Spinal cord (tissue), 9 donors: ENCODE measurements at regions not wholly inside any gene's neighbourhood (a gene's known extent, or its start where the extent isn't known, plus 50 kb on each side); places are given as distances from the start of the nearest gene placed in this dataset.

Experiments
- DNase-seq, 6 donors: peaks; one replicate each; pipeline versions ENCODE4 v3.0.0 to v3.0.0-alpha.2; 2013 to 2015; ENCODE audit warnings: low spot score in 6 of 6, low read depth in 4 of 6
- H3K27ac ChIP-seq: one replicate; pipeline ENCODE4 v1.5.1; 2013; ENCODE audit warnings: low read depth, low read length, control low read depth
- H3K27me3 ChIP-seq: one replicate; pipeline ENCODE4 v1.6.1; 2013; ENCODE audit warnings: low read length; ENCODE audit not compliant: control insufficient read depth, insufficient read depth
- H3K36me3 ChIP-seq: one replicate; pipeline ENCODE4 v1.6.1; 2013; ENCODE audit warnings: low read length; ENCODE audit not compliant: control insufficient read depth, insufficient read depth
- H3K4me1 ChIP-seq: one replicate; pipeline ENCODE4 v1.6.1; 2013; ENCODE audit warnings: low read length; ENCODE audit not compliant: control insufficient read depth, insufficient read depth
- H3K4me3 ChIP-seq: one replicate; pipeline ENCODE4 v1.5.1; 2013; ENCODE audit warnings: low read depth, low read length, control low read depth
- H3K9me3 ChIP-seq: one replicate; pipeline ENCODE4 v1.6.1; 2013; ENCODE audit warnings: low read length; ENCODE audit not compliant: control insufficient read depth, insufficient read depth
- WGBS: methylation state at CpG from one replicate; pipeline ENCODE4 v1.1.5; 2013; ENCODE audit warnings: missing lambda C conversion rate; ENCODE audit not compliant: insufficient coverage; 5-methylcytosine and 5-hydroxymethylcytosine counted together
- donor health status: healthy.

DNA sequence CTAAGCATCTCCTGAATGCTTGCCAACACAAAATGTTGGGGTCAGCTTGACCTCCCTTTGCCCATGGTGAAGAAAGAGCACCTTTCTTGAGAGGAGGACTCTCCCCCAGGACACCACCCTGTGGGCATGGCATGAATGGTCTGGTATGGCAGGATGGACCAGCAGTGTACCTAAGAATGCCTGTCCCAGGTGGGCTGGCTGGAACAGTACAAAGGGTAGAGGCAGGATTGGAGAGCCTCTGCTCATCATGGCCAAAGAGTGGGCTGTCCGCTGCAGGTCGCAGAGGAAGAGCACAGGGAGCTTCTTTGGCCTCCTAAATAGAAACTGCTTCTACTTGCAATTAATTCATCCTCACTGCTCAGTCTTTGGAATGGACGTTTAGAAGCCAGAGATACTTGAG, 131.6 kb upstream of the OSMR start:
- Histone ChIP-seq H3K4me1 (peaks cover 7% of the 10 kb centered on the region), H3K36me3 (no peaks in the 10 kb centered on the region), H3K27me3 (no peaks in the 10 kb centered on the region), H3K27ac (no peak overlapping the region), H3K4me3 (no peak overlapping the region), H3K9me3 (no peaks in the 10 kb centered on the region)
- WGBS, result no CpG with 5 or more reads among the region's 3 CpGs
- DNase-seq, result no peak

DNA sequence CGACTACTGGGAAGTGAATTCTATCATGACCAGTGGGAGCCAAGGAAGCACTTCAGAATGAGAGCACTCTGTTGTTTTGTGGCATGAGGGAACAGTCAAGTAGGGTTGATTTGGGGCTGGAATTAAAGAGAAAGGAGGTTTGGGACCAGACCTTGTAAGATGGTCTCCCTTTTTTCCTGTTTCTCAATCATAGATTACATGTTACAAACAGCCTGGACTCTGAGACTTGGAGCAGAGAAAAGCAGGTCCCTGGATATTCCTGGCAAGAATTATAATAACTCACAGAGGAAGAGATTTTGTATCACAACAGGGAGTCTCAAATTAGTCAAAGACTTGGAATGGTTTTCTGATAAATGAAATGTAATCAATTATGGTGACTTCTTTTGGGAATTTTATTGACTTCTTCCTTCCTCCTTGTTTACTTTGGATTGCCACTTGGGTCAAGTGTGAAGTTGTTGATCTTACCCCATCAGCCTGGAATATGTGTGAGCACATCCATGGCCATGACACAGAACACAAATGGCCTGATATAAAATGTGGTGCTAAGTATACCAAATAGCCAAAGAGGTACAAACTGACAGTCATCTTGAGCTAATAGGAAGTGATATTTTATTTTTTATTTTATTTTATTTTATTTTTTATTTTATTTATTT, 131.0 kb upstream of the OSMR start:
- no peaks in the 10 kb centered on the region for H3K9me3 ChIP-seq
- no peak for DNase-seq
- H3K4me3 ChIP-seq, result no peak overlapping the region
- no peak overlapping the region for H3K27ac ChIP-seq
- no peaks in the 10 kb centered on the region for H3K27me3 ChIP-seq
- peaks cover 7% of the 10 kb centered on the region for H3K4me1 ChIP-seq
- H3K36me3 ChIP-seq, result no peaks in the 10 kb centered on the region
- 33% methylated on average over 1 of the region's 1 CpG for WGBS

DNA sequence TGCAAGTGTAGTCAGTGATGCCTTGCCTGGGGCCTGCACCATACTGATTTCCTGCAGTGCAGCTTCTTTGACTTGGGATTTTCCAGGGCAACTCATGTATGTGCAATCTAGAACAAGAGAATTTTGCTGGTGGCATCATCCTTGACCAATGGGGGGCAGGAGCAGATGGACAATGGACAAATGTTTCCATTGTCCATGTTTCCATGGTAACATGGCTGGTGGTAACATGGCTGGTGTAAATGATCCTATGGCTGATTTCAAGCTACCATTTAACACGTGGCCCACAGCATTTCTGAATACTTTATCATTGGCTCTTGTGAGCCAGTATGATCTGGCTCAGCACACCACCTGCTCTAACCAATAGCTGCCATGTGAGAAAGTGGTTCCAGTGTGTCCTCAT, 130.1 kb upstream of the OSMR start:
- Histone ChIP-seq H3K36me3 (no peaks in the 10 kb centered on the region), H3K9me3 (no peaks in the 10 kb centered on the region), H3K27ac (no peak overlapping the region), H3K4me3 (no peak overlapping the region), H3K4me1 (peaks cover 7% of the 10 kb centered on the region), H3K27me3 (no peaks in the 10 kb centered on the region)
- DNase-seq, result peak in 2 of 6 donors; percentile 27 to 45
- no CpG with 5 or more reads among the region's 1 CpG for WGBS

DNA sequence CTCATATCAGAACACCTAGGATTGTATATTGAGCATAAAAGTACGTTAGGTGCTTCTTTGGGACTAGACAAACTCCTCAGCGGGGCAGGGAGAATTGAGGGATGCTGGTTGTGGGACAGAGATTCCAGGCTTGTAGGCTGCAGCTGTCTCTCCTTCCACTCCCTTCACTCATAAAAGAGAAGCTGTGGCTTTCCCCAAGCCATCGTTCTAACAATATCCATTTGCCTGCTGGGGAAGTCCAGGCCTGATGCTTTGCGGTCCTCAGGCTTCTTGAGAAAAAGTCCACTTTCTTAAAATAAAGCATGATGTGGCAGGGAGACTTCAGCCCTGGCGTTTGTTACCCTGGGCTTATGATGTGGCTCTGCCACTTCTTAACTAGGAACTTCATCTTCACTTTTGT, 129.3 kb upstream of the OSMR start:
- Histone ChIP-seq H3K27me3 (no peaks in the 10 kb centered on the region), H3K36me3 (no peaks in the 10 kb centered on the region), H3K4me3 (no peak overlapping the region), H3K9me3 (no peaks in the 10 kb centered on the region), H3K27ac (no peak overlapping the region), H3K4me1 (peaks cover 5% of the 10 kb centered on the region)
- 0% methylated on average over 1 of the region's 5 CpGs for WGBS
- DNase-seq, result no peak

DNA sequence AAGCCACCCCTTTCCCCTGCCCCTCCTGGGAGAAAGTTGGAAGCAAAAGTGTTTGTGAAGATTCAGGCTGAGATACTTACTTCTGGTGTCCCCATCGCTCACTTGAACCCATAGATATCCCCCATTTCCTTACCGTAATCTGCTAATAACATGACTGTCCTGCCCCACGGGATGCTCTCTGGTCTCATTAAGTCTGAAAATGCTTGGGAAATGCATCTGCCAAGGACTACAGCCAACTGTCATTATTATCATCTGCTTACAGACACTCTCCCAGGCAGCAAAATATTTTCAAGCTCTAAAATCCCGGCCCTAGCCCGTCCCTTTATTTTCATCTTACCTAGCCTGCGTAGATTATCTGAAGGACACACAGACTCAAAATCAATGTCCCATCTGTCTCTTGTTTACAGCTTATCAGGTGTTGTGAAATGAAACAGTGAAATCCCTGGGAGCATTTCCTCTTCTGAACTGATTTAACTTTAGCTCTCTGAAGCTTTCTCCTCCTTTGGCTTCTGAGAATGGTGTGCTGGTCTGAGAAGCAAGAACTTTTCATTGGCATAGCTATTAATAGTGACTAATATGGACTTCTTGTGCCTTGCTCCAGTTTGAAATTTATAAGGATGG, 126.9 kb upstream of the OSMR start:
- Histone ChIP-seq H3K27ac (no peak overlapping the region), H3K27me3 (no peaks in the 10 kb centered on the region)
- DNase-seq, result peak in 2 of 6 donors; percentile 40 to 79

GRCh38 chr5:38719403-38719802, 126.4 kb upstream of the OSMR start:
- Histone ChIP-seq H3K4me3 (no peak overlapping the region), H3K4me1 (peaks cover 13% of the 10 kb centered on the region), H3K27me3 (no peaks in the 10 kb centered on the region), H3K36me3 (no peaks in the 10 kb centered on the region), H3K9me3 (no peaks in the 10 kb centered on the region), H3K27ac (no peak overlapping the region)
- DNase-seq, result no peak
- 67% methylated on average over 1 of the region's 1 CpG for WGBS

More for the DNA sequence above, 126.9 kb upstream of the OSMR start:
- H3K4me3 ChIP-seq, result no peak overlapping the region
- peaks cover 10% of the 10 kb centered on the region for H3K4me1 ChIP-seq
- no peaks in the 10 kb centered on the region for H3K36me3 ChIP-seq
- no peaks in the 10 kb centered on the region for H3K9me3 ChIP-seq
- 45% methylated on average over 3 of the region's 6 CpGs for WGBS

DNA sequence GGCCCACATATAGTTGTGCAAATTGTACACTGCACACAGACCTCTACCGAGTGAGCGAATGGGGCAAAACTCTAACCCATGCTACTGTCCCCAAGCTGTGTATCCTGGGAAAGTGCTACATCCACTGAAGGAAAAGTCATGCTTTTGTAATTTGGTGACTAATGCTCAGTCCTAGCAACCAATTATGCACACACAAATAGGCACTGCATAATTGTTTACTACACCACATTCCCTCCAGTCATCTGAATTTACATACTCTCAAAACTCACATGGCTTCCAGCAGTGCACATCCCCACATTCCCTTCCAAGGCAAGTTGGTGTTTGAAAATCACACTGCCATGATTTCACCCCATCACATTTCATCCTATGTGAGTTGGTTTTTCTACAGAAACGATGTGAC, 125.9 kb upstream of the OSMR start:
- Histone ChIP-seq H3K9me3 (no peaks in the 10 kb centered on the region), H3K36me3 (no peaks in the 10 kb centered on the region), H3K27ac (no peak overlapping the region), H3K4me3 (no peak overlapping the region), H3K27me3 (no peaks in the 10 kb centered on the region), H3K4me1 (peaks cover 17% of the 10 kb centered on the region)
- DNase-seq, result peak in 2 of 6 donors; percentile 38 to 67
- no CpG with 5 or more reads among the region's 3 CpGs for WGBS

DNA sequence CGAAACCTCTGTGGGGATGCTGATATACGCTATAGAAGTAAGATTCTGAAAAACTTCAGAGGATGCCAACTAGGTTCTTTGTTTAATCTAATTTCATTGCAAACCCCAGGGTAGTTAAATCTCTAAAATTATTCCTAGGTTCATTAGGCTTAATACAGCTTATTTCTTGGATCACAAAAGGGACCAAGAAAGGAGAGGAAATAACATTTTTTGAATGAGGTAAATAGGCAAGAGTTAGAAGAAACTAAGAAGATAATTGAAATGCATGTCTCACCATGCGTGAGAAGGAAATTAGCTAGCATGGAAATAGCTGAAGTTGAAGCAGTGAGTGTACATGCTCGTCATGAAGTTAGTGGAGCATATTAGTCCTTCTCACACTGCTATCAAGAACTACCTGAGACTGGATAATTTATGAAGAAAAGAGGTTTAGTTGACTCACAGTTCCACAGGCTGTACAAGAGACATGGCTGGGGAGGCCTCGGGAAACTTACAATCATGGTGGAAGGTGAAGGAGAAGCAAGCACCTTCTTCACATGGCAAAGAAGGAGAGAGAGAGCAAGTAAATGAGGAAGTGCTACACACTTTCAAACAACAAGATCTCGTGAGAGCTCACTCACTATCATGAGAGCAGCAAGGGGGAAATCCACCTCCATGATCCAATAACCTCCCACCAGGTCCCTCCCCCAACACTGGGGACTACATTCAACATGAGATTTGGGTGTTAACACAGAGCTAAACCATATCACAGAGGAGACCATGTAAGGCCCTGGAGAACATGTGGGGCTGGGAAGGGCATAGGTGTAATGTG, 125.1 kb upstream of the OSMR start:
- H3K9me3 ChIP-seq, result no peaks in the 10 kb centered on the region
- DNase-seq, result peak in 1 of 6 donors; percentile 70
- 70% methylated on average over 2 of the region's 6 CpGs for whole genome bisulfite sequencing

GRCh38 chr5:38722918-38723317, 122.9 kb upstream of the OSMR start:
- no peak overlapping the region for H3K27ac ChIP-seq
- 73% methylated on average over 5 of the region's 5 CpGs for WGBS

More for the DNA sequence above, 125.1 kb upstream of the OSMR start:
- Histone ChIP-seq H3K36me3 (no peaks in the 10 kb centered on the region), H3K27me3 (no peaks in the 10 kb centered on the region), H3K4me3 (no peak overlapping the region), H3K27ac (no peak overlapping the region), H3K4me1 (peaks cover 25% of the 10 kb centered on the region)

More at GRCh38 chr5:38722918-38723317, 122.9 kb upstream of the OSMR start:
- Histone ChIP-seq H3K9me3 (no peaks in the 10 kb centered on the region), H3K27me3 (no peaks in the 10 kb centered on the region), H3K36me3 (no peaks in the 10 kb centered on the region), H3K4me1 (peaks cover 33% of the 10 kb centered on the region), H3K4me3 (no peak overlapping the region)
- no peak for DNase-seq
